Occipital lobe (tissue), 1 donor: ENCODE measurements at regions not wholly inside any gene's neighbourhood (a gene's known extent, or its start where the extent isn't known, plus 50 kb on each side); places are given as distances from the start of the nearest gene placed in this dataset.
"Not testable (repeated sequence)": the region's sequence is repeated elsewhere in the genome, so short reads cannot be mapped to it uniquely, and the experiment has no call there.

Source experiments
- DNase-seq: peaks from one replicate; lab custom pipeline; 2025; lab: John Stamatoyannopoulos, UW

GRCh38 chr1:238468068-238468467, 577.3 kb upstream of the ZP4 start:
- DNase-seq = no peak

- DNase-seq = no peak
These were observed 575.7 kb upstream of the ZP4 start for GRCh38 chr1:238466459-238466858.

- DNase-seq = no peak
These were observed 574.7 kb upstream of the ZP4 start for GRCh38 chr1:238465449-238465848.

- no peak for DNase-seq
These were observed 568.2 kb upstream of the ZP4 start for GRCh38 chr1:238458899-238459298.

GRCh38 chr1:238457610-238458009, 566.9 kb upstream of the ZP4 start:
- no peak for DNase-seq

GRCh38 chr1:238451781-238452310, 561.1 kb upstream of the ZP4 start:
- DNase-seq = no peak

- DNase-seq = no peak
These were observed 560.3 kb upstream of the ZP4 start for GRCh38 chr1:238450976-238451375.

GRCh38 chr1:238443687-238444086, 553.0 kb upstream of the ZP4 start:
- no peak for DNase-seq

GRCh38 chr1:238439511-238439910, 548.8 kb upstream of the ZP4 start:
- DNase-seq = no peak

GRCh38 chr1:238438311-238439270, 547.9 kb upstream of the ZP4 start:
- DNase-seq = no peak

GRCh38 chr1:238429703-238430102, 539.0 kb upstream of the ZP4 start:
- not testable (repeated sequence) for DNase-seq

- no peak for DNase-seq
These were observed 528.5 kb upstream of the ZP4 start for GRCh38 chr1:238419209-238419608.

- no peak for DNase-seq
These were observed 519.2 kb upstream of the ZP4 start for GRCh38 chr1:238409932-238410331.

GRCh38 chr1:238409191-238409850, 518.6 kb upstream of the ZP4 start:
- DNase-seq = no peak

- no peak for DNase-seq
These were observed 518.0 kb upstream of the ZP4 start for GRCh38 chr1:238408737-238409136.

- DNase-seq = no peak
These were observed 515.6 kb upstream of the ZP4 start for GRCh38 chr1:238406098-238406860.

GRCh38 chr1:238404921-238405320, 514.2 kb upstream of the ZP4 start:
- no peak for DNase-seq

- no peak for DNase-seq
These were observed 513.8 kb upstream of the ZP4 start for GRCh38 chr1:238404481-238404880.

- no peak for DNase-seq
These were observed 510.4 kb upstream of the ZP4 start for GRCh38 chr1:238401144-238401543.

GRCh38 chr1:238399558-238399957, 508.8 kb upstream of the ZP4 start:
- no peak for DNase-seq

- DNase-seq = no peak
These were observed 505.4 kb upstream of the ZP4 start for GRCh38 chr1:238396140-238396539.

GRCh38 chr1:238384381-238384780, 493.7 kb upstream of the ZP4 start:
- no peak for DNase-seq
